ENCODE measurements at regions not wholly inside any gene's neighbourhood (a gene's known extent, or its start where the extent isn't known, plus 50 kb on each side); places are given as distances from the start of the nearest gene placed in this dataset.

GRCh38 chr5:114296191-114296590, 65.7 kb upstream of the KCNN2 start:
- H3K4me3 ChIP-seq (ENCODE audit: low read length), result no peak overlapping the region
- DNase-seq (ENCODE audit: low read depth), result no peak
- no peak for TF ChIP-seq CTCF (conservative IDR thresholded peaks at IDR 0.05; ENCODE audit: low read depth, low read length)

- no peak overlapping the region for H3K4me3 ChIP-seq (ENCODE audit: low read length)
- no peak for DNase-seq (ENCODE audit: low read depth)
- no peak for TF ChIP-seq CTCF (conservative IDR thresholded peaks at IDR 0.05; ENCODE audit: low read depth, low read length)
Measured at GRCh38 chr5:114297915-114298314, 64.0 kb upstream of the KCNN2 start.

- no peak overlapping the region for H3K4me3 ChIP-seq (ENCODE audit: low read length)
- TF ChIP-seq CTCF (conservative IDR thresholded peaks at IDR 0.05; ENCODE audit: low read depth, low read length), result peak; percentile 50
- DNase-seq (ENCODE audit: low read depth), result no peak
Measured at GRCh38 chr5:114305402-114306207, 56.3 kb upstream of the KCNN2 start.

- no peak overlapping the region for H3K4me3 ChIP-seq (ENCODE audit: low read length)
- no peak for DNase-seq (ENCODE audit: low read depth)
- no peak for TF ChIP-seq CTCF (conservative IDR thresholded peaks at IDR 0.05; ENCODE audit: low read depth, low read length)
Measured at GRCh38 chr5:114308017-114308416, 53.9 kb upstream of the KCNN2 start.

GRCh38 chr5:114308508-114308907, 53.4 kb upstream of the KCNN2 start:
- no peak for DNase-seq (ENCODE audit: low read depth)
- no peak overlapping the region for H3K4me3 ChIP-seq (ENCODE audit: low read length)
- no peak for TF ChIP-seq CTCF (conservative IDR thresholded peaks at IDR 0.05; ENCODE audit: low read depth, low read length)

- TF ChIP-seq CTCF (conservative IDR thresholded peaks at IDR 0.05; ENCODE audit: low read depth, low read length), result no peak
- no peak for DNase-seq (ENCODE audit: low read depth)
- H3K4me3 ChIP-seq (ENCODE audit: low read length), result no peak overlapping the region
Measured at GRCh38 chr5:114310666-114311065, 51.2 kb upstream of the KCNN2 start.

GRCh38 chr5:114311281-114311680, 50.6 kb upstream of the KCNN2 start:
- no peak overlapping the region for H3K4me3 ChIP-seq (ENCODE audit: low read length)
- TF ChIP-seq CTCF (conservative IDR thresholded peaks at IDR 0.05; ENCODE audit: low read depth, low read length), result no peak
- DNase-seq (ENCODE audit: low read depth), result no peak
